Type B pancreatic cell (in vitro differentiated cells): ENCODE measurements at regions not wholly inside any gene's neighbourhood (a gene's known extent, or its start where the extent isn't known, plus 50 kb on each side); places are given as distances from the start of the nearest gene placed in this dataset.

Source experiments
- DNase-seq: peaks from one replicate; pipeline ENCODE4 v3.0.0; 2021; ENCODE audit warnings: mixed read lengths; ENCODE audit not compliant: unreplicated experiment; ENCODE audit errors: extremely low spot score
- H3K27ac Mint-ChIP-seq: 2 replicates; pipeline ENCODE4 v1.8.0; 2021; ENCODE audit warnings: mild to moderate bottlenecking, mixed read lengths
- H3K27me3 Mint-ChIP-seq: 2 replicates; pipeline ENCODE4 v1.8.0; 2021; ENCODE audit warnings: mixed read lengths
- H3K36me3 Mint-ChIP-seq: 2 replicates; pipeline ENCODE4 v1.8.0; 2021; ENCODE audit warnings: mixed read lengths
- H3K4me1 Mint-ChIP-seq: one replicate; pipeline ENCODE4 v1.8.0; 2021; ENCODE audit warnings: mixed read lengths; ENCODE audit not compliant: unreplicated experiment
- H3K4me3 Mint-ChIP-seq: 2 replicates; pipeline ENCODE4 v1.8.0; 2021; ENCODE audit warnings: mild to moderate bottlenecking, mixed read lengths
- H3K9me3 Mint-ChIP-seq: 2 replicates; pipeline ENCODE4 v1.8.0; 2021; ENCODE audit warnings: mixed read lengths
- TF ChIP-seq, protein P1 (sequence below): fragments of 200-600 bp; sonication (generic); conservative IDR thresholded peaks from 2 replicates; pipeline ENCODE4 v1.5.0; 2021; ENCODE audit warnings: antibody characterized with exemption, mild to moderate bottlenecking

DNA sequence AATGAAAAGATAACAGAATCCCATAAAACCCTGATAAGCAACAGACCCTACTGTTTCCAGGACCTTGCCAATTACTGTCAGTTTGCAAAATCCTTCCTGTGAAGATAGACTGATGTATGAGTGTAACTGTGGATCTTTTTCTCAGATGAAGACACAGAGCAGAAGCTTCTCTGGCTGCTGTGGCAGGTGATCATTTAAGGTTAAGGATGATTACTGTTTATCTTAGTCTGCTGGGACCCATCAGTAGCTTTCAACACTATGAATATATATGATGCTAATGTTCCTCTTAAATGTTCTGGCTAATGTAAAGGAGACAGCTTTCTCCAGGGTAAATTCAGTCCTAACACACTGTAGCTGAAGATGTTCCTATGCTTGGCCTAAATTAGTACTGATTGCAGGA lies 56.0 kb upstream of the CTTNBP2 start:
- Mint-ChIP-seq H3K36me3 (no peaks in the 10 kb centered on the region), H3K4me1 (peaks cover 8% of the 10 kb centered on the region), H3K4me3 (no peak overlapping the region), H3K9me3 (peaks cover 3% of the 10 kb centered on the region), H3K27ac (no peak overlapping the region), H3K27me3 (no peaks in the 10 kb centered on the region)
- TF ChIP-seq, protein P1, sequence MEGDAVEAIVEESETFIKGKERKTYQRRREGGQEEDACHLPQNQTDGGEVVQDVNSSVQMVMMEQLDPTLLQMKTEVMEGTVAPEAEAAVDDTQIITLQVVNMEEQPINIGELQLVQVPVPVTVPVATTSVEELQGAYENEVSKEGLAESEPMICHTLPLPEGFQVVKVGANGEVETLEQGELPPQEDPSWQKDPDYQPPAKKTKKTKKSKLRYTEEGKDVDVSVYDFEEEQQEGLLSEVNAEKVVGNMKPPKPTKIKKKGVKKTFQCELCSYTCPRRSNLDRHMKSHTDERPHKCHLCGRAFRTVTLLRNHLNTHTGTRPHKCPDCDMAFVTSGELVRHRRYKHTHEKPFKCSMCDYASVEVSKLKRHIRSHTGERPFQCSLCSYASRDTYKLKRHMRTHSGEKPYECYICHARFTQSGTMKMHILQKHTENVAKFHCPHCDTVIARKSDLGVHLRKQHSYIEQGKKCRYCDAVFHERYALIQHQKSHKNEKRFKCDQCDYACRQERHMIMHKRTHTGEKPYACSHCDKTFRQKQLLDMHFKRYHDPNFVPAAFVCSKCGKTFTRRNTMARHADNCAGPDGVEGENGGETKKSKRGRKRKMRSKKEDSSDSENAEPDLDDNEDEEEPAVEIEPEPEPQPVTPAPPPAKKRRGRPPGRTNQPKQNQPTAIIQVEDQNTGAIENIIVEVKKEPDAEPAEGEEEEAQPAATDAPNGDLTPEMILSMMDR, result no peak
- DNase-seq, result no peak

DNA sequence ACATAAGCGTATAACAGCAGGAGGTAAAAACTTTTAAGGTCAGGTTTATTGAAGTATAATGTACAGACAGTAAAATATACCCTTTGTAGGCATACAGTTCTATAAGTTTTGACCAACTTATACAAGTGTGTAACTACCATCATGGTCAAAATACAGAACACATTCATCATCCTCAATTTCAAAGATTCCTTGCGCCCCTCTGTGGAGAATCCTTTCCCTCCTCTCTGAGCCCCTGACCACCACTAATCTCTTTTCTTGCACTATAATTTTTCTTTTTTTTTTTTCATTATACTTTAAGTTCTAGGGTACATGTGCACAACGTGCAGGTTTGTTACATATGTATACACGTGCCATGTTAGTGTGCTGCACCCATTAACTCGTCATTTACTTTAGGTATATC lies 58.1 kb upstream of the CTTNBP2 start:
- Mint-ChIP-seq H3K9me3 (peaks cover 3% of the 10 kb centered on the region), H3K27me3 (no peaks in the 10 kb centered on the region), H3K4me3 (no peak overlapping the region), H3K4me1 (peaks cover 8% of the 10 kb centered on the region), H3K36me3 (no peaks in the 10 kb centered on the region), H3K27ac (no peak overlapping the region)
- no peak for DNase-seq
- TF ChIP-seq, protein P1, result no peak

DNA sequence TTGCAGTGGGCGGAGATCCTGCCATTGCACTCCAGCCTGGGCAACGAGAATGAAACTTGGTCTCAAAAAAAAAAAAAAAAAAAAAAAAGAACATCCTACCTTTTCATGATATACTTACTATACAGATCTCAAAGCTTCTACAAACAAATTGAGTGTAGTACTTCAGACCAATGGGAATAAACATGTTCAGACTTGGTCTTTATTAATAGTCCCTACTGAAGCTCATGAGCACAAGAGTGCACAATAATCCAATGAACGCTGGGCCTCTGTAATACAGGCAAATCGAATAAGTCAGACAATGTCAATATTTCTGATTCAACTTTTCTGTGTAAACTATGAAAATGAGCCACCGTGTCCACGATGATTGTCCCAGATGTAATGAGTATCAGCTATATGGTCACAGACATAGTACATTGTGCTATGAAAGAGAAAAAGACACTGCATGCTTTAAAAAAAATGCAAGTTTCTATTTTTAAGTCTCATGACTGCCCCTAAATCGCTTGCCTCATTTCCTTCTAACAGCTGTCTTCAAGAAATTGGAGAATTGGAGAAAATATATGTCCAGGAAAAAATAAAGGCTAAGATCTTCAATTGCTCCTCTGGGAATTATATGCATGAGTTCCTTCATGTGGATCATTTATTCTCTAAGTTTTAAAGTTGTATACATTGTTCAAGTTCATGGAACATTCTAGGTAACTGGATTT lies 64.0 kb upstream of the CTTNBP2 start:
- Mint-ChIP-seq H3K9me3 (peaks cover 3% of the 10 kb centered on the region), H3K4me3 (no peak overlapping the region), H3K4me1 (peaks cover 4% of the 10 kb centered on the region), H3K27ac (no peak overlapping the region), H3K36me3 (no peaks in the 10 kb centered on the region), H3K27me3 (no peaks in the 10 kb centered on the region)
- DNase-seq, result no peak
- TF ChIP-seq, protein P1, result no peak

DNA sequence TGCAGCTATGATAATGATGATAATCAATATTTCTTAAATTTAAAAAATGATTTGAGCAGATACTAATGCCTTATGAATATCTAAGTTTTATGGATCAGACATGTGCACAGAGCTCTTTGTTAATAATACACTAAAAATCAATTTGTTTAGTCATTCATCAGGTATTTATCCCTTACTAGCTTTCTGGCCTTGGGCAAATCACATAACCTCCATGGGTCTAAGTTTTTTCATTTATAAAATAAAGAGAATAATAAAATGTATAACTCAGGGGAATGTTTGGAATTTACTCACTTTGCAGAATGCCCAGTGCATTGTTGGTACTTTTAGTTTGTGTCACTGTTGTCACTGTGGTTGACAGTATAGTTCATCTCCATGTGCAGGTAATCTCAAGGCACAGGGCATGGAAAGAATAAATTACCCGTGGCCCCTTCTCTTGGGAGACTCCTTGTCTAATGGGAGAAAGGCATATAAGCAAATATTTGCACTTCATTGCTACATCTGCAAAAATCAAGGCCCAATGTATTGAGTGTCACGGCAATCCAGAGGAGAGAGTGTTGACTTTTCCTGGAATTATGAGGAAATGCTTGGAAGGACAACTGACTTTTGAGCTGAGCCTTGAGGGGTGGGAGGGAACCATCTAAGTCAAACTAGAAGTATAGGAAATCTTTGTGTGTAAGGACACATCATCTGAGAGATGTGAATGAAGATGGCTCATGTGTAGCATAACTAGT lies 64.7 kb upstream of the CTTNBP2 start:
- TF ChIP-seq, protein P1, result no peak
- H3K27me3 Mint-ChIP-seq, result no peaks in the 10 kb centered on the region
- DNase-seq, result no peak
- peaks cover 3% of the 10 kb centered on the region for H3K9me3 Mint-ChIP-seq
- H3K4me1 Mint-ChIP-seq, result peaks cover 4% of the 10 kb centered on the region
- H3K27ac Mint-ChIP-seq, result no peak overlapping the region
- H3K36me3 Mint-ChIP-seq, result no peaks in the 10 kb centered on the region
- H3K4me3 Mint-ChIP-seq, result no peak overlapping the region

DNA sequence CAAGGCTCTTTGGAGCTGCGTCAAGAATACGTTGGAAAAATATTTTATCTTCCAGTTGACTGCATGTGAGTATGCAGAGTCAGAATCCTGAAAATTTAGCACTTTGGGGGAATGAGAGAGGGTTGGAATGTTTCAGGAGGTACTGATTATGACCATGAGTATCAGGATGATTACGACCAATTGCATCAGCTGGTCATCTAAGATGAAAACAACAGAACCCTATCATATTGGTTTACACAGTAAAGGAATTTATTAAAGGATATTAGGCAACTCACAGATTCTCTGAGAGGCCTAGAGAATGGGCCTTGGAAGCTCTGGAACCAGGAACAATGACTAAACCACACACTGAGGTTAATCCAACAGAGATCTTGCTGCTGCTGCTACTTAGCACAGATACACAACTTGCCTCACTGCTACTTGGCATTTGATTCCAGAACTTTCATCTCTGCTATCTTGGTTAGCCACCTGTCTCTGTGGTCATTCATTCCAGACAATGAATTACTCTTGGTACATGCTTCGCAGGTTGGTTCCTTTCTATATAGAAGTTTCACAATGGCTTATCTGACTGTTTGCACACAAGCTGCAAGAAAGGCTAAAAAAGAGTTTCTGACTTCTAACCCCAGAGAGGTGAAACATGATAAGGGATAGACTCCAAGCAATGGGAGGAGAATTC lies 68.0 kb upstream of the CTTNBP2 start:
- Mint-ChIP-seq H3K27me3 (no peaks in the 10 kb centered on the region), H3K9me3 (no peaks in the 10 kb centered on the region), H3K4me3 (no peak overlapping the region), H3K36me3 (no peaks in the 10 kb centered on the region), H3K27ac (no peak overlapping the region), H3K4me1 (peaks cover 19% of the 10 kb centered on the region)
- TF ChIP-seq, protein P1, result no peak
- DNase-seq, result no peak
